ENCODE measurements at regions not wholly inside any gene's neighbourhood (a gene's known extent, or its start where the extent isn't known, plus 50 kb on each side); places are given as distances from the start of the nearest gene placed in this dataset.

- no peak for DNase-seq
- TF ChIP-seq POLR2A (IDR thresholded peaks at IDR 0.05) (no peak), CTCF (IDR thresholded peaks at IDR 0.05) (no peak)
- Histone ChIP-seq H3K4me3 (no peak overlapping the region), H3K9me3 (no peaks in the 10 kb centered on the region), H3K27me3 (no peaks in the 10 kb centered on the region), H3K36me3 (no peaks in the 10 kb centered on the region), H3K4me1 (no peaks in the 10 kb centered on the region), H3K27ac (no peak overlapping the region)
- intact Hi-C loops (cut with DNase I; ENCODE audit: low total_unique reads): no loop called here
These were observed 504.1 kb upstream of the CDIN1 start for GRCh38 chr15:36075333-36075732.

GRCh38 chr15:36079021-36079420 is 500.4 kb upstream of the CDIN1 start:
- H3K4me1 ChIP-seq: no peaks in the 10 kb centered on the region
- TF ChIP-seq POLR2A (IDR thresholded peaks at IDR 0.05) (no peak), CTCF (IDR thresholded peaks at IDR 0.05) (no peak)
- H3K27ac ChIP-seq: no peak overlapping the region
- H3K9me3 ChIP-seq: no peaks in the 10 kb centered on the region
- no peaks in the 10 kb centered on the region for H3K27me3 ChIP-seq
- intact Hi-C loops (cut with DNase I; ENCODE audit: low total_unique reads): no loop called here
- H3K4me3 ChIP-seq: no peak overlapping the region
- no peaks in the 10 kb centered on the region for H3K36me3 ChIP-seq
- DNase-seq: no peak

GRCh38 chr15:36080759-36081158 is 498.7 kb upstream of the CDIN1 start:
- TF ChIP-seq CTCF (IDR thresholded peaks at IDR 0.05): no peak
- no peak for TF ChIP-seq POLR2A (IDR thresholded peaks at IDR 0.05)
- Histone ChIP-seq H3K4me1 (no peaks in the 10 kb centered on the region), H3K9me3 (no peaks in the 10 kb centered on the region), H3K36me3 (no peaks in the 10 kb centered on the region), H3K4me3 (no peak overlapping the region), H3K27ac (no peak overlapping the region), H3K27me3 (no peaks in the 10 kb centered on the region)
- DNase-seq: no peak
- intact Hi-C loops (cut with DNase I; ENCODE audit: low total_unique reads): no loop called here

- no peaks in the 10 kb centered on the region for H3K4me1 ChIP-seq
- H3K36me3 ChIP-seq: no peaks in the 10 kb centered on the region
- no peak for TF ChIP-seq POLR2A (IDR thresholded peaks at IDR 0.05)
- no peak for TF ChIP-seq CTCF (IDR thresholded peaks at IDR 0.05)
- H3K27ac ChIP-seq: no peak overlapping the region
- H3K9me3 ChIP-seq: no peaks in the 10 kb centered on the region
- H3K27me3 ChIP-seq: no peaks in the 10 kb centered on the region
- H3K4me3 ChIP-seq: no peak overlapping the region
- intact Hi-C loops (cut with DNase I; ENCODE audit: low total_unique reads): no loop called here
- DNase-seq: no peak
These were observed 489.0 kb upstream of the CDIN1 start for GRCh38 chr15:36090286-36090946.

DNA sequence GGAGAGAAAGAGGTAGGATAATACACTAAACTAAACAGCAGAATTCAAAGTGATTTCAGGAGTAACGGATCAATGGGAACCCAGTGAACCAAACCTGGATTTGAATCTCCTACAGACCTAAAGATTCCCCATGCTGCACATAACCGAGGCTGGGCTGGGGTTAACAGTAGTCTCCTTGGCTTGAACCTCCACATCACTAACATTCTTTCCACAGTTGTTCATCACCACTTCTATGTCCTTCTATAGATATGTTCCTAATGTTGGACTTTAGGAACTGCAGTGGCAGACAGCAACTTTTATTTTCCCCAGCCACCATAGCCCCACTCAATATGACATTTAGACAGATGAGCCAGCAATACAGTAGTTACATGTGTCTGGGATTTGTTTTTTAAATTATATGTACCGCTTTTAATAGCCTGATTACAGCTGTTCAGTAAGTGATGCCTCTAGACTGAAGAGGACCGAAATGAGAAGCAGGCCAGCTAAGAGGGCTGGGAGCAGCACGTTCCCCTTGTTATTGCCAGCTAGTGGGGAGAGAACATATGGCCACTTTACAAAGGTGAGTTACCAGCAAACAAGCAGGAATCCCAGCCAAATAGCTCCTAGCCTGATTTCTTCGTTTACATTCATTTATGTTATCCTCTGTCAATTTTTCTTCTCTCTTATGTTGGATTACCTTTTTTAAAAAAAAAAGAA is 472.6 kb upstream of the CDIN1 start:
- H3K27ac ChIP-seq: no peak overlapping the region
- H3K27me3 ChIP-seq: no peaks in the 10 kb centered on the region
- TF ChIP-seq CTCF (IDR thresholded peaks at IDR 0.05) (no peak), POLR2A (IDR thresholded peaks at IDR 0.05) (no peak)
- intact Hi-C loops (cut with DNase I; ENCODE audit: low total_unique reads): no loop called here
- no peaks in the 10 kb centered on the region for H3K4me1 ChIP-seq
- no peak for DNase-seq
- no peaks in the 10 kb centered on the region for H3K36me3 ChIP-seq
- no peak overlapping the region for H3K4me3 ChIP-seq
- no peaks in the 10 kb centered on the region for H3K9me3 ChIP-seq
